Prostate gland (tissue), 2 donors: ENCODE measurements at regions not wholly inside any gene's neighbourhood (a gene's known extent, or its start where the extent isn't known, plus 50 kb on each side); places are given as distances from the start of the nearest gene placed in this dataset.
"Not testable (repeated sequence)": the region's sequence is repeated elsewhere in the genome, so short reads cannot be mapped to it uniquely, and the experiment has no call there.

Source experiments
- DNase-seq: peaks from one replicate; pipeline ENCODE4 v3.0.0-alpha.2; 2019; ENCODE audit warnings: low spot score
- H3K27ac ChIP-seq, 2 donors: fragments of 200-600 bp; sonication (generic); 2 replicates each; pipeline ENCODE4 v1.5.1; 2017 to 2019
- H3K27me3 ChIP-seq: fragments of 200-600 bp; sonication (generic); replicated peaks from 2 replicates; pipeline ENCODE4 v1.5.1; 2019; ENCODE audit not compliant: insufficient read depth
- H3K36me3 ChIP-seq, 2 donors: fragments of 200-600 bp; sonication (generic); 1 replicate in 1 of 2; 2 replicates in 1 of 2; pipeline versions ENCODE4 v1.5.1 to v1.8.1; 2017 to 2019
- H3K4me1 ChIP-seq: fragments of 200-600 bp; sonication (generic); replicated peaks from 2 replicates; pipeline ENCODE4 v1.5.1; 2019
- H3K4me3 ChIP-seq, 2 donors: fragments of 200-600 bp; sonication (generic); 2 replicates each; pipeline ENCODE4 v1.5.1; 2017 to 2019
- H3K9me3 ChIP-seq: fragments of 200-600 bp; sonication (generic); 2 replicates; pipeline ENCODE4 v1.5.1; 2017
- CTCF ChIP-seq, 4 experiments: fragments of 200-600 bp in 2 of 4; fragments of 450-650 bp in 2 of 4; sonication (generic) in 2 of 4; IDR thresholded peaks; 1 replicate in 3 of 4; 2 replicates in 1 of 4; pipeline ENCODE4 v1.5.1; 2016 to 2019; ENCODE audit warnings: antibody characterized with exemption in 4 of 4, mild to moderate bottlenecking in 2 of 4, moderate library complexity in 2 of 4
- POLR2A ChIP-seq: fragments of 450-650 bp; IDR thresholded peaks from one replicate; pipeline ENCODE4 v1.6.1; 2016; ENCODE audit warnings: antibody characterized with exemption, mild to moderate bottlenecking
- POLR2AphosphoS5 ChIP-seq: sonication (generic); formaldehyde crosslinking; IDR thresholded peaks from one replicate; pipeline ENCODE4 v1.6.1; 2017; ENCODE audit warnings: antibody characterized with exemption
- WGBS: methylation state at CpG from one replicate; pipeline ENCODE4 v1.1.5; 2018; 5-methylcytosine and 5-hydroxymethylcytosine counted together
- intact Hi-C: fragments of 100-400 bp; cut with DNase I; formaldehyde crosslinking; loops from one replicate; pipeline ENCODE4 v1.14.2; 2022

GRCh38 chr6:935582-935981 lies 242.6 kb upstream of the EXOC2 start:
- H3K9me3 ChIP-seq = no peaks in the 10 kb centered on the region
- no peak for TF ChIP-seq POLR2AphosphoS5
- no peak for TF ChIP-seq CTCF (IDR thresholded peaks at IDR 0.05)
- no peak for TF ChIP-seq POLR2A
- H3K27me3 ChIP-seq = no peaks in the 10 kb centered on the region
- no peak overlapping the region for H3K27ac ChIP-seq
- H3K4me1 ChIP-seq = no peaks in the 10 kb centered on the region
- WGBS = 84% methylated on average over 8 of the region's 8 CpGs
- intact Hi-C loops = no loop called here
- DNase-seq = no peak
- no peak overlapping the region for H3K4me3 ChIP-seq
- no peaks in the 10 kb centered on the region for H3K36me3 ChIP-seq

- no peak for TF ChIP-seq POLR2AphosphoS5
- TF ChIP-seq POLR2A = no peak
- TF ChIP-seq CTCF (IDR thresholded peaks at IDR 0.05) = no peak
- H3K9me3 ChIP-seq = no peaks in the 10 kb centered on the region
- no peaks in the 10 kb centered on the region for H3K36me3 ChIP-seq
- 76% methylated on average over 3 of the region's 3 CpGs for WGBS
- no peak for DNase-seq
- H3K27me3 ChIP-seq = no peaks in the 10 kb centered on the region
- intact Hi-C loops = no loop called here
- H3K4me3 ChIP-seq = no peak overlapping the region
- no peaks in the 10 kb centered on the region for H3K4me1 ChIP-seq
- no peak overlapping the region for H3K27ac ChIP-seq
Observed at GRCh38 chr6:934686-935085, 241.7 kb upstream of the EXOC2 start.

DNA sequence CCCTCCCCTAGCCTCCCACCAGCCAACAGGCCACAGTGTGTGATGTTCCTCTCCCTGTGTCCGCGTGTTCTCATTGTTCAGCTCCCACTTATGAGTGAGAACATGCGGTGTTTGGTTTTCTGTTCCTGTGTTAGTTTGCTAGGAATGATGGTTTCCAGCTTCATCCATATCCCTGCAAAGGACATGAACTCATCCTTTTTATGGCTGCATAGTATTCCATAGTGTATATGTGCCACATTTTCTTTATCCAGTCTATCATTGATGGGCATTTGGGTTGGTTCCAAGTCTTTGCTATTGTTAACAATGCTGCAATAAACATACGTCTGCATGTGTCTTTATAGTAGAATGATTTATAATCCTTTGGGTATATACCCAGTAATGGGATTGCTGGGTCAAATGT lies 239.0 kb upstream of the EXOC2 start:
- H3K27ac ChIP-seq, H3K36me3 ChIP-seq, DNase-seq, H3K4me3 ChIP-seq, H3K9me3 ChIP-seq, H3K4me1 ChIP-seq, intact Hi-C loops, H3K27me3 ChIP-seq: not testable (repeated sequence)
- 89% methylated on average over 4 of the region's 4 CpGs for WGBS

- no peaks in the 10 kb centered on the region for H3K9me3 ChIP-seq
- H3K4me3 ChIP-seq = no peak overlapping the region
- H3K27me3 ChIP-seq = no peaks in the 10 kb centered on the region
- H3K36me3 ChIP-seq = no peaks in the 10 kb centered on the region
- 85% methylated on average over 4 of the region's 11 CpGs for WGBS
- DNase-seq = no peak
- TF ChIP-seq POLR2A (no peak), POLR2AphosphoS5 (no peak), CTCF (IDR thresholded peaks at IDR 0.05) (no peak)
- no peak overlapping the region for H3K27ac ChIP-seq
- intact Hi-C loops = no loop called here
- no peaks in the 10 kb centered on the region for H3K4me1 ChIP-seq
Observed at GRCh38 chr6:927157-927556, 234.2 kb upstream of the EXOC2 start.

GRCh38 chr6:925656-926213 lies 232.8 kb upstream of the EXOC2 start:
- H3K36me3 ChIP-seq = no peaks in the 10 kb centered on the region
- intact Hi-C loops = no loop called here
- no peak overlapping the region for H3K27ac ChIP-seq
- H3K27me3 ChIP-seq = no peaks in the 10 kb centered on the region
- H3K4me3 ChIP-seq = no peak overlapping the region
- DNase-seq = no peak
- H3K9me3 ChIP-seq = no peaks in the 10 kb centered on the region
- TF ChIP-seq POLR2AphosphoS5 = no peak
- no peak for TF ChIP-seq POLR2A
- no peak for TF ChIP-seq CTCF (IDR thresholded peaks at IDR 0.05)
- WGBS = 94% methylated on average over 2 of the region's 2 CpGs
- H3K4me1 ChIP-seq = no peaks in the 10 kb centered on the region
